NCI-H2227 treated with DMSO at 0.1 percent for 48 hours (cell line): ENCODE measurements at regions not wholly inside any gene's neighbourhood (a gene's known extent, or its start where the extent isn't known, plus 50 kb on each side); places are given as distances from the start of the nearest gene placed in this dataset.
A peak's percentile ranks its signal among the peaks of the same experiment; 100 is the strongest.
"Not testable (repeated sequence)": the region's sequence is repeated elsewhere in the genome, so short reads cannot be mapped to it uniquely, and the experiment has no call there.

ENCODE experiments used
- DNase-seq: peaks from one replicate; lab custom pipeline; 2025; lab: John Stamatoyannopoulos, UW

DNA sequence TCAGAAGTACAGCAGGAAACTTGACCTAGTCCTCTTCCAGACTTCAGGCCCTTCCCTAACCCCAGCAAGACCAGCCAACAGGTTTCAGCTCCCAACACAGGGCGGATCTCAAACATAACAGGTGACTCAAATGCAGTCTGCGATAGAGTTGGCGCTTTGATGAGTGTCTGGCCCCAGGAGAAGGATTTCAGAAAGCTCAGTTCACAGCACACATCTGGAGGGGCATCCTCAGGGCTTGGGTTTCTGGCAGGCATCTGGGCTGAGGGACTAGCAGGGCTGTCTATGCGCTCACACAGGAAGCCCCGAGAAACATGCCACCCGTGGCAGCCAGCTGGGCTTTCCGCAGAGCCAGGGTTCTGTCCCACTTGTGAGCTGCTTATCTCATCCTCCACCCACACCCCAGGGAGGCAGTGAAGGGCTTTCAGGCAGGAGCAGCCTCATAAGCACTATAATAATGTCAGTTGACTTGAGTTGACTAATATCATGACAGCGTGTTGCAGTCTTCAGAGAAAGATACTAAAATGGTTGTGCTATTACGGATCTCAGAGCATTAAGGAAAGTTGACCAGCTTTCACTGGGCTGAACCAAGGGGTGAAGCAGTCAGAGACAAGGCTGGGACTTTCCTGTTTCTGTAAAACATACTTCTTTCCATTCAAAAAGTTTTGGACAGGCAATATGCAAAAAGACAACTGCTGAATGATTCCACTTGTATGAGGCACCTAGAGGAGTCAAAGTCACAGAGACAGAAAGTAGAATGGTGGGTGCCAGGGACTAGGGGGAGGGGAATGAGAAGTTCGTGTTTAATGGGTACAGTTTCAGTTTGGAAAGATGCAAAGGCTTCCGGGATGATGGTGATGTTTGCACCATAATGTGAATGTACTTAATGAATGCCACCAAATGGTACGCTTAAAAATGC is 233.0 kb upstream of the IRF2BP2 start:
- no peak for DNase-seq

DNA sequence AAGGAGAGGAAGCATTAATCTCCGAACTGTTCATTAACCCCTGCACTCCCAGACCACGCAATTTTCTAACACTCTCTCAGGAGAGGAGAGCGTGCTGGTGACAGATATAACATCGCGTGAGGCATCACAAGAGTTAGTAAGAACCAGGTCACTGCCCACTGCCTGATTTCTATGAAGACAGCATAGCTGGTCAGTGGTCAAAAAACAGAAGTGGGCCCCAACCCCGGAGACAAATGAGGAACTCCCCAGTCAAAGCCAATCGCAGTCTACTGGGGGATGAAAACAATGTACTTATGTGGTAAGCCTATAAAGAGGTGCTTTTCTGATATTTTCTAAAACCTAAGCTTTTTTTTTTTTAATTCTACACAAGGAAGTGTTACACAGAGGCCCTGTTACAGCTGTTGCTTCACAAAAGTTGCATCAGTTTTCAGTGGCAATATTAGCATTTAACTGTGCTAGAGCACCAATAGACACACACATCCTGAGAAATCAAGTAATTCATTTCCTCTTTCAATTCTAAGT is 231.8 kb upstream of the IRF2BP2 start:
- DNase-seq = no peak

DNA sequence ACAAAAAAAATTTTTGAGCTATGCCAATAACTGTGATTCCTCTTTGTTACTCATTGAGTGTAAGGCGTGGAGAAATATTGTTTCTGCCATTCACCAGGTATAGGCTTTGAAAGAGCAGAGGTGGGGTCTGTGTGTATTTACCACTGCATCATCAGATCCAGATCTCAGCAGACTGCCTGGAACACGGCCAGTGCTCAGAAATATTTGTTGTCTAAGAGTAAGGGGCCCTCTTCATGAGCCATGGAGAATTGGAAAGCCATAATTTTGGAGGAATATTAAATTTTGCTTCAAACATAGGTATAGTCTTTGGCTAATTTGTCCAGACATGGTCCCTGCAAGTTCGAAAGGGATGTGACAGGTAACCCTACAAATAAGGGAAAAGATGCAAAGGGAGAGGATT is 231.3 kb upstream of the IRF2BP2 start:
- DNase-seq = no peak

DNA sequence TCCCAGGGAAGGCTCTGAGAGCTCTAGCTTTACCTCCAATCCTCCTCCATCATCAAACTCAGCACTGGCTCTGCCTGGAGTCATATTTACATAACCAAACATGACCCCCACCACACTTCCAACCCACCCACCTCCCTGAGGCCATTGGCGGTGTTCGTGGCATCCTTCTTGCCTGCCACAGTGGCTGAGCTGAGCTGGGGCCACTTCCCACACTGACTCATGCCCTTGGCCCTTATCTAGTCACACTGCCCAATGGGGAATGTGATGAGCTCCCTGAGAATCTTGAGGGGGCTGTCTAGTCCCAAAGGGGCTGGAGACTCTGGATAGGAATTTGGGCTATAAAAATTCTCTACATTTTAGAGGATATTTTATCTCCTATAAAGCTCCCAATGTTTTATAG is 230.9 kb upstream of the IRF2BP2 start:
- DNase-seq = no peak

DNA sequence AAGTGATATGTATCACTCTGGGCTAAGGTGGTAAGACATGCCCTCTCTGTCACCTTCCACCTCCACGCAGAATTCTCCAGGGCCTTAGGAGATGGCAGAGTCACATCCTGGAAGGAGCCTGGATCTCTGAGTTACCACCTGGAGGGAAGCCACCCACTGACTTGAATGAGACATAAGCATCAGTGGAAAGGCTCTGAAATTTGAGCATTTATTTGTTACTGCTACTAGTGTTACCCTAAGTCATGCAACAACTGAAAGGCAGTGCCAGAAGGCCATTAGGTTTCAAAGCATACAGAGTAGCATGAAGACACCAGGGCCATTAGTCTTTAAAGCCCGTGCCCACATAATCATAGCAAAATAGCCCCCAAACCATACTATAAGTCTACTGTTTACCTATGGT is 230.3 kb upstream of the IRF2BP2 start:
- no peak for DNase-seq

DNA sequence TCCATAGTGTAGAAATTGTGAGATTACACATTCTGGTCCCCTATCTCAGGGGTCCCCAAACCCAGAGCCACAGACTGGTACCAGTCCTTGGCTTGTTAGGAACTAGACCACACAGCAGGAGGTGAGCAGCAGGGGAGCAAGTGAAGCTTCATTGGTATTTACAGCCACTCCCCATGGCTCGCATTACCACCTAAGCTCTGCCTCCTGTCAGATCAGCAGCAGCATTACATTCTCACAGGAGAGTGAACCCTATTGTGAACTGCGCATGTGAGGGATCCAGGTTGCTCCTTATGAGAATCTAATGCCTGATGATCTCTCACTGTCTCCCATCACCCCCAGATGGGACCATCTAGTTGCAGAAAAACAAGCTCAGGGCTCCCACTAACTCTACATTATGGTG is 229.7 kb upstream of the IRF2BP2 start:
- DNase-seq = no peak

DNA sequence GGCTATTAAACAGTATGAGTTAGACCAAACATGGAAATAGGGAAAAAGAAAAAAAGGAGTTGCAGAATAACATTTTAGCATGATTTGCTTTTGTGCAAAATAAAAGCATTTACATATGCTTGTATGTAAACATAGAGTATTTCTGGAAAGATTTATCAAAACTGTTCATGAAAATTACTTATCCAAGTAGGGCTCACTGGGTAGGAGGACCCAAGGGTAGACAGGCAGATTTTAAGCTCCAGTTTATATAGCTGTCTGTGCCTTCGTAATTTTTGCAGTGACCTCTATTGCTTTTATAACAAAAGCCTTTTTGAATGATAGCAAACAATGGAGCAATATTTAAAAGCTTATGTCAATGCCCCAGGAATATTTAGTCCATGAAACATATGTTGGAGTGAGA is 228.8 kb upstream of the IRF2BP2 start:
- no peak for DNase-seq

DNA sequence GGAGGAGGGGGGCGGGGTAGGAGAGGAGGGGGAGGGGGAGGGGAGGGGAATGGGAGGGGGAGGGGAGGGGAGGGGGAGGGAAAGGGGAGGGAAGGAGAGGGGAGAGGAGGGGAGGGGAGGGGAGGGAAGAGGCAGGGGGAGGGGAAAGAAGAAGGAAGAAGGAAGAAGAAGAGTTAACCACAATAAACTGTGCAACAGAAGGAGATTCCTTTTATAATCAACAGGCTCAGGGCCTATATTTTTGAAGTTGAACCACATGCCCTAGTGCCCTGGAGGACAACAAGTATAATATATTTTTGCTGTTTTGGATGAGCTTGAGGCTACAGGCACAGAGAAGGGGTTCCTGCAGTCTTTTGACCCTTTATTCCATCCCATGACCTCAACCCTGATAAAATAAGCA is 228.2 kb upstream of the IRF2BP2 start:
- no peak for DNase-seq

DNA sequence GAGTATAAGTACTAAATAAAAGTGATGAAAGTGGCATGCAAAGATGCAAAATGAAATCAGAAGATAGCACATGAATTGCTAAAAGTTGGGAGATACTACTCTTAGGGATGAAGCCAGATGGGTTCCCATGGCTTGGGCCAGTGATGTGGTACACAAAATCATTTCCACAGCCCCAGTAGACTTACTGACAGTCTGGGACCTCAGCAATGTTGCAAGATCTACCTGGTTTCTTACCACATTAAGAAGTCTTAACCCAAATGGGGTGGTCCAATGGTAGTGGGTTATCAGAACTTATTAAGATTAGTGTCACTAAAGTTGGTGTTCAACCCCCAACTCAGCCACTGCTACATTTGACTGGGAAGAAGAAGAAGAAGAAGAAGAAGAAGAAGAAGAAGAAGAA is 227.7 kb upstream of the IRF2BP2 start:
- no peak for DNase-seq

DNA sequence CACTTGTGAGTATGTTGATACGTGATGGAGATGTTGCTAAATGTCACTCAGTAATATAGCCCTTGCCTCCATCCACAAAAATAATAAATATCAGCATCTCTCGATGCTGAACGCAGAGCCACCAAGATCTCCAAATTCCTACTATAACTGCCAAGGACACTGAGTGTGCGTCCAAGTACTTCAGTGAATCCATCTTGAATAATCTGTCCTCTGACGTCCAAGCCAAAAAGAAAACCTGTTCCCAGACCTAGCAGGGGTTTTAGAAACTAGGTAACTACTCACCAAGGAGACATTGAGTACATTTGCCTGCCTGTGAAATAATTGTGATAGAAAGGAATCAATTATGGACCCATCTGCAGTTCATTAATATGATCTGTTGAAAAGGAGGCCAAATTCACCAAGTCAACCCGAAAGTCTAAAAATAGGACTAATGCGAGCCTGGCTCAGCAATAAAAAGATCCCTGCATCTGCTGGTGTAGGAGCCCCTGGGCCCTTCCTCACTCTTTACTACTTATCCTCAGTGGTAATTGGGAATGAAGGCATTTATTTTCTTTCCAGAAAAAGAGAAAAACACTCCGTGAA is 226.9 kb upstream of the IRF2BP2 start:
- no peak for DNase-seq

DNA sequence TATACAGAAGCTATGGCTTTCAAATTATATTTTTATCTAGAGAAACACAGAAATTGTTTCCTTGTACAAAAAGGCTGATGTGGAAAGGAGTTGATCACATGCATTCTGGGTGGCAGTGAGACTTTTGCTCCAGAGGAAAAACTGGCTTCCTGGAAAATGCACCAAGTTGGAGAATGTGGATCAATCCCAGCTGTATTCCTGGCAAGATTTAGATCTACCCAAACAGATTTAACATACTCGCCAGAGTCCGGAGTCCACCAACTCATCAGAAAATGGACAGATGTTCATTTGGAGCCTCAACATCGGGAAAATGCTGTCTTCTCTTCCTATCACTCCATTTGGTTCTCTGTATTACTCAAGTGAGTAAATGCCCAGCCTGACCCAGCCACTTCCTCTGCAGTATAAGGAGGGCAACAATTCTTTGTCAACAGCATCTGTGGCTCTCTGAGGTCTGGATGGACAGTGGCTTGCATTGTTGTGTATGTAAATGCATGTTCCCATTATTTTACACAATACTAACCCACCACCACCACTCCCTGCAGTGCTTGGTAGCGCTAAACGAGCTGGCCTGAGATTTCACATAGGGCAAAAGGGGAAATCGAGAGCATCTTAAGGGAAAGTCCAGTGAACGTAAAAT is 226.2 kb upstream of the IRF2BP2 start:
- no peak for DNase-seq

DNA sequence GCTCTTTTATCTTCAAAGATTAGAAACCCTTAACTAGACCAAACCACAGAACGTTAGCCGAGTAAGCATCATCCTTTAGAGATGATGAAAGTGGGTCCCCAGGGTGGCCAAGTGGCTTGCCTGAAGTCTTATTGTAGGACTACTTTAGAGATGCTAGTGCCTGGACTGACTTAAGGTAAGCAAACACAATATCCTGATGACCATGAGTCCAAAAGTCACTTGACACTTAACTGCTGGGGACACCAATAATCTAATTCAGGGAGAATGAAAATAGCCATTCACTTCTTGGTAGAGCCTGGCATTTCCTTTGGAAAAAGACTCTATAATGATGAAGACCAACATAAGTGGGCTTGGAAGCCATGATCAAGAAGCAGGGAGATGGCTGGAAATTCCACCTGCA is 225.3 kb upstream of the IRF2BP2 start:
- DNase-seq = no peak

DNA sequence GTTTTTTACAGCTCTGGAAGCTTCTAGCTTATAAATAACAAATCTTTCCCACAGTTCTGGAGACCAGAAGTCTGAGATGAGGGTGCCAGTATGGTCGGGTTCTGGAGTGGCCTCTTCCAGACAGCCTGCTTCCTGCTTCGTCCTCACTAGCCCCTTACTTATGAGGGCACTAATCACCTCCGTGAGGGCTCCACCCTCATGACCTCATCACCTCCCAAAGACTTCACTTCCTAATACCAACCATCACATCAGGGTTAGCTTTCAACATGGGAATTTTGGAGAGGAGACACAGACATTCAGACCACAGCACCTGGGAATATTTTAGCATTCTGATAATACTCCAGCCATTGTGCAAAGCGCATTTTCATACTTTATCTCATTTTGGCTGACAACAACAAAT is 223.7 kb upstream of the IRF2BP2 start:
- no peak for DNase-seq

DNA sequence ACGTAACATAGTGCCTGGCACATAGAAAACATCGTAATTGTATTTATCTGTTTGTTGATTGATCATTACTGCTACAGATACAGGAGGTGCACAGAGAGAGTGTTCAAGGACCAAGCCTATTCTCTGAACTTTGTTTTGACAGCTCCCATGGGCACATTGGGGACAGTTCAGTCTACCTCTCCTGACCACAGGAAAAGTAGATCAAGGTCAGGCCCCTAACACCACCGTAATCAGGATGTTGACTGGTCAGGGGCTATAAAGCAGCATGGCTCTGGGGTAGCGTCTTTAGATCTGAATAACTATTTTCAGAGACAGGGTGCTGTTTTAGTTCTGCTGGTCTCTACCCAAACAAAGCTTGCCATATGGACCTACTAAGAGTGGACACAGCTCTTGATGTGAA is 223.1 kb upstream of the IRF2BP2 start:
- no peak for DNase-seq

DNA sequence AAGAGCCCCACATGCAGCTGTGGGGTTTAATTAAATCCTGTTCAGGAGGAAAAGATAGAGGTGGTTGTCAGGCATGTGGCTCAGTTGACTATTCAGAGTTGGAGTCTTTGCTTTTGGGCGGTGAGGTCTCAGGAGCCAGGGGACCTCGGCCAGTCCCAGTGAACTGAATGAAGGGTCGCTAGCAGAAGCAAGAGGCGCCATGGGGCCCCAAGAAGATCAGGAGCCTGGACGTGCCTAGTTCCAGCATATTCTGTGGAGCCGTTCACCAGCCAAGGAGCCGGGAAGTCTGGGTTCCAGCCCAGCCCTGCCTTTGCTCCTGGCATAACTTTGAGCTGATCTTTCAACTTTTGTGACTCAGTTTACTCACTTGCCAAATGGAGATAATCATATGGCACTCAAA is 217.7 kb upstream of the IRF2BP2 start:
- no peak for DNase-seq

DNA sequence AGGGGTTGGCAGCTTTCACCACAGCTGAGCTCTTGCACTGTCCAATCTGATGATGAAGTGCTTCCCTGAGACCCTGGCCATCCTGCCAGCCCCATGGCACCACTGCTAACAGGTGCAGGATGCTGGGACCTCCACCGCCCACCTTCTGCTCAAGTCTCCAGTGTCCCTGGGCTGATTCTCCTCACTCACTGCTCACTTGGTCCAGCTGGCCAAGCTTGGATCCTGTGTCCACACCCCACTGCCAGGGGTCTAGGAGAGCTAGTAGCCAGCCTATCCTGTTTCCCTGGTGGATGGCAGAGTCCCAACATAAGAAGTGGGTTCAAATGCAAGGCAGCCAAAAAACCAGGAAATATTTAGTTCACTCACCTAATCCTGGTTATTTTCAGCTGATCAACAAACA is 217.2 kb upstream of the IRF2BP2 start:
- DNase-seq = no peak

DNA sequence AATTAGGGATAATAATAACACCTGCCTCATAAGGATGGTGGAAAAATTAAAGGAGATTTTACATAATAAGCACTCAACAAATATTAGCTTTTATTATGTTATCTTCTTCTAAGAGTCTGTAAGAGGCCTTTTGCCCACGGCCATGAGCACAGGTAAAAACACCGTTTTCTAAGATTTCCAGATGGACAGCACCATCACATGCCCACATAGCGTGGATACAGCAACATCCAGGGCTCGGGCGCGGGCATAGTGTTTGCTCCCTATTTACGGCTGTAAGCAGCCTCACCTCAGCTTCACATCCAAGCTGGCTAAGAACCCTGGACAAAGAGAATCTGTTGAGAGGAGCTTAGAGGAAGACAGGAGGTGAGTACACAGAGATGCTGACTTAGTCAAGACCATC is 216.4 kb upstream of the IRF2BP2 start:
- no peak for DNase-seq

DNA sequence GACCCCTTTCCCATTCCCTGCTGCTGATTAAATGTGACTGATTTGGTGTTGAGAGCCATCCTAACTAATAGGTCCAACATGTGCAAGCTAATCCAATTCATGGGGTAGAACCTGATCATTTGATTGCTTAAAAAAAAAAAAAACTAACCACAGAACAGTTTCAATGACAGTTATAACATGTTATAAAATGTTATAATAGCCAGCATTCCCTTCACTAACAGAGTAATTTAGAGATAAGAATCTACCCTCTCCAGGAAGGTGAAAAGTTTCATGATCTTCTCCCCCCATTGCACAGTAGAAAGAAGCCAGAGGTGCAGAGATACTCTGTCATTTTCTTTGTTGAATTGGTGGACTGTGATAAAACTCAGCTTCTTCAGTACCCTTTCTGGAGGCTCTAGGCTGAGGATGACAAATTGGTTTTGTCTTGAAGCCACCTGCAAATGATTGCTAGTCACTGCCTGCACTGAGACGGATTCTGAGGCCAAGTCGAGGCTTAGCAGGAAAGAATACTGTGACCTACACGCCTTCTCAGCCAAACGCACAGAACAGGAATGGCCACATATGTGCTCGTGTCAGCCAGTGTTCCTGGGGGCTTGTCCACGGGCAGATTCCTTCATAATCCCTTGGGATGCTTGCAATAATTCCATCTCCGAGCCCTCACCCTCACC is 215.7 kb upstream of the IRF2BP2 start:
- no peak for DNase-seq

DNA sequence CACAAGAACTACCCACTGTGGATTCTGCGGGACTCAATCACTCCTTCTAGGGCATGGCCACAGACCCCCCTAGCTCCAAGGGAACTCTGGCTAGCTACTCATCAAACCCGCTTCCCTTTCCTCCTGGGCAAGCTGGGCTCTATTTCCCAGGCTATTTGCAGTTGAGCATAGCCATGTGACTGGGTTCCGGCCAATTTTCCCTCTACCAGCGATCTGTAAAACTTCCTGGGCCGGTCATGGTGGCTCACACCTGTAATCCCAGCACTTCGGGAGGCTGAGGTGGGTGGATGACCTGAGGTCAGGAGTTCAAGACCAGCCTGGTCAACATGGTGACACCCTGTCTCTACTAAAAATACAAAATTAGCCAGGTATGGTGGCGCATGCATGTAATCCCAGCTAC is 214.9 kb upstream of the IRF2BP2 start:
- not testable (repeated sequence) for DNase-seq

DNA sequence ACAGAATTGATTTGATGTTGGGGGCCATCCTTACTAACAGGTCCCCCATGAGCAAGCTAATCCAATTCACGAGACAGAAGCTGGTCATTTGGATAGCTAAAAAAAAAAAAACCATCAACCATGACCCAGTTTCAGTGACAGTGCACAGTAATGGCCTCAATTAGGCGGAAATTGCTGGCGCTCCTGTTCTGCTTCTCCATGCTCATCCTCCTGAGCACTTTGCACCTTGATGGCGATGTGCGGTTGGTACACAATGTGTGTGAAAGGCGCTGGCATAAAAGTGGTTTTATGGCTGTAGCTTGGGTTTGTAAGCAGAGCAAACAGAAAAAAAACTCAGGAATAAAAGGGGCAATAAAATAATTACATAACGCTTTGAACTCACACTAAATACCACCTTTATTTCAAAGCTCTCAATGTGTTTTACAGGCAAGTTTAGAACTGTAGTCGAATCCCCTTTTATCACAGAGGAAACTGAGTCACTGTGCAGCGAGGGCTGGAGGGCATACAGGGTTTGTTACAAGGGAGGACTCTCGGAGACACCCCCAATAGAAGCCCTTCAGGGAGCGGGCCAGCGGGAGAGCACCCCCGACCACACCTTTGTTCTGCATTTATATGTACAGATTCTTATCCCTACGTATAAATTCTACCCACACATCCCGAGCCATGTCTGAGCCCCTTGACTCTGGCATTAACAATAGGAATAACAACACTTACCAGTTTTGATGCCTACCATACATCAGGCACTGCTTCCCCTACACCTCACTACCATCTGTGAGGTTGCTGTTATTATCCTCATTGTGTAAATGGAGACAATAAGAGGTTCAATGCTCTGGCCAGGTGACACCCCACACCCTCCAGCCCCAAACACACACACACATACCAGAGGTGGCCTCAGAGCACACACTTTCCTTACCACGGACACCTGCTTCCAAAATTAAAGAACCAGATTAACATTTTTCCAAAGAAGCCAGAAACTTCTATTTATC is 213.5 kb upstream of the IRF2BP2 start:
- DNase-seq = peak; percentile 28

DNA sequence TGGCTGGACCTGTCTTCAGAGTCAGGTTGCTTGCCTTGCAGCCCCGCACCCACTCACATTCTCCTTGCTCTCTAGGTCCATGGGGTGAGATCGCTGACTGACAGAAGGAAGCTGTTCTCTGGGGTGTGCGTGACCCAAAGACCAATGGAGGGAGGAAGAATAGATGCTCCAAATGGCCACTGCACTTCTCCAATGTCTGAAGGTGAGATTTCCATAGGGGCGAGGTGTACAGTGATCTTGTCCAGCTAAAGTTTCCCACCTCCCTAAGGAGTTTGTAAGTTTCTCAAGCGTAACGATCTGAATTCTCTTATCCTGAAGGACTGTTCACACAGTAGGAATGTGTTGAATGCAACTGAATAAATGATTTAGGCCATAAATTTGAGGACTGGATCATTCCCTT is 211.9 kb upstream of the IRF2BP2 start:
- DNase-seq = no peak
